OCI-LY1 (cell line): ENCODE measurements at regions not wholly inside any gene's neighbourhood (a gene's known extent, or its start where the extent isn't known, plus 50 kb on each side); places are given as distances from the start of the nearest gene placed in this dataset.

Experiments
- H2AFZ ChIP-seq: fragments of 200-600 bp; sonication (generic), shearing (Covaris generic); 2 replicates; pipeline ENCODE4 v1.6.0; 2014; ENCODE audit warnings: antibody characterized with exemption, mild to moderate bottlenecking, low read length
- H3F3A ChIP-seq: fragments of 200-600 bp; sonication (generic), shearing (Covaris generic); 2 replicates; pipeline ENCODE4 v1.6.0; 2014; ENCODE audit warnings: mild to moderate bottlenecking, antibody characterized with exemption, low read length, moderate library complexity; ENCODE audit not compliant: insufficient read depth
- H3K27ac ChIP-seq: fragments of 200-600 bp; sonication (generic); 2 replicates; pipeline ENCODE4 v1.5.1; 2014; ENCODE audit warnings: low read length, mixed run types, mild to moderate bottlenecking, low read depth; ENCODE audit not compliant: poor library complexity, severe bottlenecking
- H3K27me3 ChIP-seq: fragments of 200-600 bp; sonication (generic); 2 replicates; pipeline ENCODE4 v1.6.0; 2014; ENCODE audit warnings: antibody characterized with exemption, mild to moderate bottlenecking, low read length, moderate library complexity; ENCODE audit not compliant: insufficient read depth
- H3K36me3 ChIP-seq: fragments of 200-600 bp; sonication (generic); 2 replicates; pipeline ENCODE4 v1.6.1; 2014; ENCODE audit warnings: mild to moderate bottlenecking, antibody characterized with exemption, low read length, moderate library complexity, mixed read lengths; ENCODE audit not compliant: insufficient read depth
- H3K4me1 ChIP-seq: fragments of 200-600 bp; sonication (generic); 2 replicates; pipeline ENCODE4 v1.5.1; 2014; ENCODE audit warnings: mild to moderate bottlenecking, low read length, moderate library complexity; ENCODE audit not compliant: insufficient read depth, severe bottlenecking
- H3K4me2 ChIP-seq: fragments of 200-600 bp; sonication (generic), shearing (Covaris generic); 2 replicates; pipeline ENCODE4 v1.6.1; 2014; ENCODE audit warnings: low read length
- H3K4me3 ChIP-seq: fragments of 200-600 bp; sonication (generic); 2 replicates; pipeline ENCODE4 v1.5.1; 2014; ENCODE audit warnings: low read length, low read depth, mild to moderate bottlenecking, mixed read lengths; ENCODE audit not compliant: poor library complexity, severe bottlenecking
- H3K79me2 ChIP-seq: fragments of 200-600 bp; shearing (Covaris generic); 2 replicates; pipeline ENCODE4 v1.6.1; 2016; ENCODE audit warnings: mixed run types, low read length, mixed read lengths; ENCODE audit not compliant: insufficient read depth
- H3K9ac ChIP-seq: fragments of 200-600 bp; sonication (generic), shearing (Covaris generic); 2 replicates; pipeline ENCODE4 v1.6.1; 2014; ENCODE audit warnings: mild to moderate bottlenecking, low read length, mixed read lengths
- H3K9me2 ChIP-seq: fragments of 200-600 bp; sonication (generic), shearing (Covaris generic); 2 replicates; pipeline ENCODE4 v1.6.1; 2014; ENCODE audit warnings: low read depth, mild to moderate bottlenecking, low read length, mixed read lengths
- H3K9me3 ChIP-seq: fragments of 200-600 bp; shearing (Covaris generic); 2 replicates; pipeline ENCODE4 v1.6.1; 2014; ENCODE audit warnings: low read length, mixed read lengths
- H4K20me1 ChIP-seq: fragments of 200-600 bp; sonication (generic), shearing (Covaris generic); 2 replicates; pipeline ENCODE4 v1.6.0; 2016; ENCODE audit warnings: mild to moderate bottlenecking, low read length; ENCODE audit not compliant: insufficient read depth
- CTCF ChIP-seq: fragments of 200-600 bp; sonication (generic), shearing (Covaris generic); IDR thresholded peaks from 2 replicates; pipeline ENCODE4 v1.5.1; 2017; ENCODE audit warnings: mild to moderate bottlenecking, antibody characterized with exemption, low read length, moderate library complexity, mixed read lengths
- EZH2 ChIP-seq: fragments of 200-600 bp; sonication (generic), shearing (Covaris generic); IDR thresholded peaks from 2 replicates; pipeline ENCODE4 v1.8.0; 2017; ENCODE audit warnings: borderline replicate concordance, mixed run types, mild to moderate bottlenecking, antibody characterized with exemption, low read length, moderate library complexity, mixed read lengths

- no peak for TF ChIP-seq EZH2
- no peak for TF ChIP-seq CTCF
- Histone ChIP-seq H3K4me1 (no peaks in the 10 kb centered on the region), H3K36me3 (no peaks in the 10 kb centered on the region), H3K9ac (no peak overlapping the region), H3K27me3 (no peaks in the 10 kb centered on the region), H3K79me2 (no peaks in the 10 kb centered on the region), H3K27ac (no peak overlapping the region), H3K4me2 (no peak overlapping the region), H3F3A (no peaks in the 10 kb centered on the region), H4K20me1 (no peaks in the 10 kb centered on the region), H3K9me2 (no peaks in the 10 kb centered on the region), H2AFZ (no peak overlapping the region), H3K9me3 (no peaks in the 10 kb centered on the region), H3K4me3 (no peak overlapping the region)
Observed at GRCh38 chr5:67693956-67694809, 497.6 kb upstream of the CD180 start.

- H3K4me3 ChIP-seq = no peak overlapping the region
- no peaks in the 10 kb centered on the region for H3K4me1 ChIP-seq
- no peak overlapping the region for H3K9ac ChIP-seq
- no peaks in the 10 kb centered on the region for H3K27me3 ChIP-seq
- no peak overlapping the region for H2AFZ ChIP-seq
- H3K4me2 ChIP-seq = no peak overlapping the region
- H3K36me3 ChIP-seq = no peaks in the 10 kb centered on the region
- H3K9me3 ChIP-seq = no peaks in the 10 kb centered on the region
- H3K79me2 ChIP-seq = no peaks in the 10 kb centered on the region
- H4K20me1 ChIP-seq = no peaks in the 10 kb centered on the region
- no peaks in the 10 kb centered on the region for H3K9me2 ChIP-seq
- no peak overlapping the region for H3K27ac ChIP-seq
- TF ChIP-seq CTCF = no peak
- TF ChIP-seq EZH2 = no peak
- no peaks in the 10 kb centered on the region for H3F3A ChIP-seq
Observed at GRCh38 chr5:67686746-67687145, 490.1 kb upstream of the CD180 start.

- no peaks in the 10 kb centered on the region for H3K4me1 ChIP-seq
- H3K36me3 ChIP-seq = no peaks in the 10 kb centered on the region
- no peaks in the 10 kb centered on the region for H3K9me3 ChIP-seq
- no peak overlapping the region for H2AFZ ChIP-seq
- no peak for TF ChIP-seq CTCF
- TF ChIP-seq EZH2 = no peak
- no peak overlapping the region for H3K4me2 ChIP-seq
- no peaks in the 10 kb centered on the region for H4K20me1 ChIP-seq
- H3K4me3 ChIP-seq = no peak overlapping the region
- no peaks in the 10 kb centered on the region for H3F3A ChIP-seq
- no peaks in the 10 kb centered on the region for H3K9me2 ChIP-seq
- no peaks in the 10 kb centered on the region for H3K79me2 ChIP-seq
- no peaks in the 10 kb centered on the region for H3K27me3 ChIP-seq
- H3K27ac ChIP-seq = no peak overlapping the region
- H3K9ac ChIP-seq = no peak overlapping the region
Observed at GRCh38 chr5:67681703-67682102, 485.1 kb upstream of the CD180 start.
